ENCODE measurements at regions not wholly inside any gene's neighbourhood (a gene's known extent, or its start where the extent isn't known, plus 50 kb on each side); places are given as distances from the start of the nearest gene placed in this dataset.

GRCh38 chr4:181685461-181685860, 557.7 kb upstream of the TENM3 start:
- TF ChIP-seq, protein P1, sequence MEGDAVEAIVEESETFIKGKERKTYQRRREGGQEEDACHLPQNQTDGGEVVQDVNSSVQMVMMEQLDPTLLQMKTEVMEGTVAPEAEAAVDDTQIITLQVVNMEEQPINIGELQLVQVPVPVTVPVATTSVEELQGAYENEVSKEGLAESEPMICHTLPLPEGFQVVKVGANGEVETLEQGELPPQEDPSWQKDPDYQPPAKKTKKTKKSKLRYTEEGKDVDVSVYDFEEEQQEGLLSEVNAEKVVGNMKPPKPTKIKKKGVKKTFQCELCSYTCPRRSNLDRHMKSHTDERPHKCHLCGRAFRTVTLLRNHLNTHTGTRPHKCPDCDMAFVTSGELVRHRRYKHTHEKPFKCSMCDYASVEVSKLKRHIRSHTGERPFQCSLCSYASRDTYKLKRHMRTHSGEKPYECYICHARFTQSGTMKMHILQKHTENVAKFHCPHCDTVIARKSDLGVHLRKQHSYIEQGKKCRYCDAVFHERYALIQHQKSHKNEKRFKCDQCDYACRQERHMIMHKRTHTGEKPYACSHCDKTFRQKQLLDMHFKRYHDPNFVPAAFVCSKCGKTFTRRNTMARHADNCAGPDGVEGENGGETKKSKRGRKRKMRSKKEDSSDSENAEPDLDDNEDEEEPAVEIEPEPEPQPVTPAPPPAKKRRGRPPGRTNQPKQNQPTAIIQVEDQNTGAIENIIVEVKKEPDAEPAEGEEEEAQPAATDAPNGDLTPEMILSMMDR (IDR thresholded peaks at IDR 0.05): no peak
- TF ChIP-seq POLR2A (IDR thresholded peaks at IDR 0.05): no peak
